ENCODE measurements at regions not wholly inside any gene's neighbourhood (a gene's known extent, or its start where the extent isn't known, plus 50 kb on each side); places are given as distances from the start of the nearest gene placed in this dataset.

DNA sequence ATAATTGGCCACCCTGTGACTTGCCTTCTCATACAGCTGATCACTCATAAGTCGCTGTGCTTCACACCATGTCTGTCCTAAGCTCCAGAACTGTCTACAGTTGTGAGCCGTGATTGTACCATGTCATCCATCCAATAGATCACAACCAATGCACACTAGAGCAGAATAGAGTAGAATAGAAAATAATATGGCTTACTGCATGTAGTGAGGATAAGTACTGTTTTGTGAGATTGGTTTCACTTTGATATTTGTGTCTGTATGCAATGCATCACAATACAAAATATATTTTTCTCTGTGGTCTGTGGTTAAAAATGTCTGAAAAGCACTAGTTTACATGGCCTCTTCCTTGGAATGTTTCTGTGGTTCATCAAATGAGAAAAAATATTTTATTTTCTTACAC, 237.6 kb upstream of the PRKD1 start:
- Histone ChIP-seq H3K4me1 (replicated peaks in 1 of 2) (no peaks in the 10 kb centered on the region), H3K27me3 (no peaks in the 10 kb centered on the region), H3K36me3 (replicated peaks in 1 of 2) (no peaks in the 10 kb centered on the region), H3K27ac (no peak overlapping the region), H3K4me3 (no peak overlapping the region), H3K9me3 (replicated peaks in 1 of 3) (no peaks in the 10 kb centered on the region)
- no peak for DNase-seq
- WGBS, 4 donors: 70 to 98% (median 87%) methylated on average over 2 of the region's 2 CpGs
- no peak for TF ChIP-seq POLR2A (IDR thresholded peaks at IDR 0.05)
- TF ChIP-seq, protein P1, sequence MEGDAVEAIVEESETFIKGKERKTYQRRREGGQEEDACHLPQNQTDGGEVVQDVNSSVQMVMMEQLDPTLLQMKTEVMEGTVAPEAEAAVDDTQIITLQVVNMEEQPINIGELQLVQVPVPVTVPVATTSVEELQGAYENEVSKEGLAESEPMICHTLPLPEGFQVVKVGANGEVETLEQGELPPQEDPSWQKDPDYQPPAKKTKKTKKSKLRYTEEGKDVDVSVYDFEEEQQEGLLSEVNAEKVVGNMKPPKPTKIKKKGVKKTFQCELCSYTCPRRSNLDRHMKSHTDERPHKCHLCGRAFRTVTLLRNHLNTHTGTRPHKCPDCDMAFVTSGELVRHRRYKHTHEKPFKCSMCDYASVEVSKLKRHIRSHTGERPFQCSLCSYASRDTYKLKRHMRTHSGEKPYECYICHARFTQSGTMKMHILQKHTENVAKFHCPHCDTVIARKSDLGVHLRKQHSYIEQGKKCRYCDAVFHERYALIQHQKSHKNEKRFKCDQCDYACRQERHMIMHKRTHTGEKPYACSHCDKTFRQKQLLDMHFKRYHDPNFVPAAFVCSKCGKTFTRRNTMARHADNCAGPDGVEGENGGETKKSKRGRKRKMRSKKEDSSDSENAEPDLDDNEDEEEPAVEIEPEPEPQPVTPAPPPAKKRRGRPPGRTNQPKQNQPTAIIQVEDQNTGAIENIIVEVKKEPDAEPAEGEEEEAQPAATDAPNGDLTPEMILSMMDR (IDR thresholded peaks at IDR 0.05): no peak
- intact Hi-C loops (cut with DNase I): no loop called here

DNA sequence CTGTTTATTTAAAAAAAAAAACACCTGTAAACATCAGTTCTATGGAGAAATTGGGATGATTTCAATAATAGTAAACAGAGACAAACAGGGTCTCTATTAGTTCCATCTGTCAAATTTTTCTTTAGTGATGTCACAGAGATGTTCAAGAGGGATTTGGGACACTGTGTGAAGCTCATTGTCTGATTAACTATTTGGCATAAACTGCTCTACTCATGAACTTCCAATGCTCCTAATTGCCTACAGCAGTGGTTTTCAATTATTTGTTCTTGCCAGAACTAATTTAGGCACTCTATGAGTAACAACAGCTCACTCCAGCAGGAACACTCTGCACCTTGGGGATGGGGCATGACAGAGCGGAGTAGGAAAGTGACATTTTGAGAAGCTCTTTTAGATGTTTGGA, 250.1 kb upstream of the PRKD1 start:
- Histone ChIP-seq H3K27me3 (no peaks in the 10 kb centered on the region), H3K4me3 (no peak overlapping the region), H3K36me3 (replicated peaks in 1 of 2) (no peaks in the 10 kb centered on the region), H3K9me3 (replicated peaks in 1 of 3) (no peaks in the 10 kb centered on the region), H3K27ac (no peak overlapping the region), H3K4me1 (replicated peaks in 1 of 2) (no peaks in the 10 kb centered on the region)
- no peak for TF ChIP-seq POLR2A (IDR thresholded peaks at IDR 0.05)
- TF ChIP-seq, protein P1 (IDR thresholded peaks at IDR 0.05): no peak
- no peak for DNase-seq
- WGBS, 4 donors: 79 to 93% (median 88%) methylated on average over 1 of the region's 1 CpG
- intact Hi-C loops (cut with DNase I): no loop called here

DNA sequence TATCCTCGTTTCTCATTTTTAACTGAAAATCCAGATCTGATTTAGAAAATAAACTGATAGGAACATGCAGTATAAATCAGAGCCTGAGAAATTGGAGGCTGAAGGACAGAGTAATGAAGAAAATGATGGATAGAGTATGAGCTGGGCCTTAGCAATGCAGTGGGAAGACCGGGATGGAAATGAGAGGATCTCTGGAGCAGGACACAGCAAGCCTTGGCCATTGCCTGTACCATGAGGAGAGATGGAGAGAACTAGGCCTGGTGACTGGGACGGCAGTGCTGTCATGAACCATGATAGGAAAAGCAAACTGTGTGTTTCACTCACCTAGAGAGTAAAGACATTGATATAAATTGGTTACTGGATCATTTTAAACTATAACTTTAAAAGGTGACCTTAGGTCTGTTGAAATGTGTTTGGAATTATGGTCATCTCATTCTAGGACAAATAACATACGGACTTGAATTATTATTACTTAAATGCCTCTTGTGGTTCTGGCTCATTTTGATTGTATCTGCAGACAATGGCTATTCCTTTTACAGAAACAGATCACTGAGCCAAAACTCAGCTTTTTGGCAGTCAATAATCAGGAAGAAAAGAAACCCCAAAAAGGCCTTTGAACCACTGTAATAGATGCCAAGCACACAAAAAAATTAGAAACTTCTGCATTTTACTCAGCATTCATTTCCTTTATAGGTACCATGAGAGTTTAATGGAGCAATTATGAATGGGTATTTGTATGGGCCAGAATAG, 251.9 kb upstream of the PRKD1 start:
- no peaks in the 10 kb centered on the region for H3K27me3 ChIP-seq
- intact Hi-C loops (cut with DNase I): no loop called here
- H3K4me1 ChIP-seq (replicated peaks in 1 of 2): no peaks in the 10 kb centered on the region
- WGBS, 4 donors: 50 to 66% (median 59%) methylated on average over 3 to 4 of the region's 4 CpGs
- no peak for TF ChIP-seq POLR2A (IDR thresholded peaks at IDR 0.05)
- TF ChIP-seq, protein P1 (IDR thresholded peaks at IDR 0.05): no peak
- no peak overlapping the region for H3K27ac ChIP-seq
- no peak overlapping the region for H3K4me3 ChIP-seq
- H3K9me3 ChIP-seq (replicated peaks in 1 of 3): no peaks in the 10 kb centered on the region
- no peaks in the 10 kb centered on the region for H3K36me3 ChIP-seq (replicated peaks in 1 of 2)
- no peak for DNase-seq

DNA sequence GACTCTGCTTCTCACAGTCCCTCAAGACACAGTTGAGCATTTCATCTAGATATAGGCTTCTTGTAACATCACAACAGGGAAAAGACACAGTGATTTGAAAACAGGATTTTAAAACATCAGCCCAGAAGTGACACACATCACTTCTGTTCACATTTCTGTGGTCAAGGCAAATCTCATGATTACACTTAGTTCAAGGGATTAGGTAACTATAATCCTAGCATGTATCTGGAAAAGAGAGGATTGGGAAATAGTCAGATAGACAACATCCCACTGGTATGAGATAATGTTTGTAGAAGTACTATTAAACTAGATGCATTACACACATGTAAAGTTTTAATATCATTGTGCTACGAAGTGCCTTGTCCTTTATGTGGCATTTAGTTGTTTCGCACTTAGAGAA, 252.6 kb upstream of the PRKD1 start:
- H3K27ac ChIP-seq: no peak overlapping the region
- no peak for DNase-seq
- intact Hi-C loops (cut with DNase I): no loop called here
- H3K4me3 ChIP-seq: no peak overlapping the region
- TF ChIP-seq, protein P1 (IDR thresholded peaks at IDR 0.05): no peak
- no peak for TF ChIP-seq POLR2A (IDR thresholded peaks at IDR 0.05)
- H3K27me3 ChIP-seq: no peaks in the 10 kb centered on the region
- no peaks in the 10 kb centered on the region for H3K4me1 ChIP-seq (replicated peaks in 1 of 2)
- H3K36me3 ChIP-seq (replicated peaks in 1 of 2): no peaks in the 10 kb centered on the region
- H3K9me3 ChIP-seq (replicated peaks in 1 of 3): no peaks in the 10 kb centered on the region
- WGBS, 4 donors: 46 to 62% (median 49%) methylated on average over 2 of the region's 2 CpGs
